MCF 10A (cell line): ENCODE measurements at regions not wholly inside any gene's neighbourhood (a gene's known extent, or its start where the extent isn't known, plus 50 kb on each side); places are given as distances from the start of the nearest gene placed in this dataset.
"Not testable (repeated sequence)": the region's sequence is repeated elsewhere in the genome, so short reads cannot be mapped to it uniquely, and the experiment has no call there.

Experiments
- BruUV-seq: library from RNA; stranded (reverse); fragments of 400-500 nt; replicated peaks from 2 replicates; lab custom pipeline; 2021; lab: Mats Ljungman, UMichigan
- CTCF ChIA-PET: fragments of 300-600 bp; sonication (Branson Sonifier 250); formaldehyde crosslinking; extraction: SDS; loops from one replicate; lab custom pipeline; 2021; ENCODE audit warnings: antibody characterized with exemption, inconsistent platforms; lab: Yijun Ruan, JAX
- POLR2A ChIA-PET: fragments of 300-600, 350-650 bp; sonication (Branson Sonifier 250); formaldehyde crosslinking; extraction: SDS; loops from one replicate; lab custom pipeline; 2020; ENCODE audit warnings: antibody characterized with exemption, inconsistent platforms; lab: Yijun Ruan, JAX
- DNase-seq: peaks from one replicate; pipeline ENCODE4 v3.0.0-alpha.2; 2018; ENCODE audit not compliant: unreplicated experiment
- H3K27ac Mint-ChIP-seq: one replicate; pipeline ENCODE4 v1.8.0; 2022; ENCODE audit warnings: mild to moderate bottlenecking, low read depth, mixed read lengths; ENCODE audit not compliant: unreplicated experiment
- H3K27me3 Mint-ChIP-seq: one replicate; pipeline ENCODE4 v1.8.0; 2022; ENCODE audit warnings: mixed read lengths; ENCODE audit not compliant: insufficient read depth, unreplicated experiment
- H3K36me3 Mint-ChIP-seq: one replicate; pipeline ENCODE4 v1.8.0; 2022; ENCODE audit warnings: mild to moderate bottlenecking, moderate library complexity, mixed read lengths; ENCODE audit not compliant: insufficient read depth, unreplicated experiment
- H3K4me1 Mint-ChIP-seq: one replicate; pipeline ENCODE4 v1.8.0; 2022; ENCODE audit warnings: mixed read lengths; ENCODE audit not compliant: insufficient read depth, unreplicated experiment
- H3K4me3 Mint-ChIP-seq: one replicate; pipeline ENCODE4 v1.8.0; 2022; ENCODE audit warnings: mild to moderate bottlenecking, moderate library complexity, mixed read lengths; ENCODE audit not compliant: unreplicated experiment
- H3K9me3 Mint-ChIP-seq: one replicate; pipeline ENCODE4 v1.8.0; 2022; ENCODE audit warnings: mixed read lengths; ENCODE audit not compliant: unreplicated experiment
- intact Hi-C: fragments of 100-400 bp; cut with micrococcal nuclease; formaldehyde crosslinking; loops from 2 replicates; pipeline ENCODE4 v1.14.1; 2022
- TF ChIP-seq, protein P1 (sequence below): fragments of 200-600 bp; IDR thresholded peaks from one replicate; pipeline ENCODE4 v1.8.0; 2022; ENCODE audit warnings: antibody characterized with exemption, mild to moderate bottlenecking; ENCODE audit not compliant: unreplicated experiment

DNA sequence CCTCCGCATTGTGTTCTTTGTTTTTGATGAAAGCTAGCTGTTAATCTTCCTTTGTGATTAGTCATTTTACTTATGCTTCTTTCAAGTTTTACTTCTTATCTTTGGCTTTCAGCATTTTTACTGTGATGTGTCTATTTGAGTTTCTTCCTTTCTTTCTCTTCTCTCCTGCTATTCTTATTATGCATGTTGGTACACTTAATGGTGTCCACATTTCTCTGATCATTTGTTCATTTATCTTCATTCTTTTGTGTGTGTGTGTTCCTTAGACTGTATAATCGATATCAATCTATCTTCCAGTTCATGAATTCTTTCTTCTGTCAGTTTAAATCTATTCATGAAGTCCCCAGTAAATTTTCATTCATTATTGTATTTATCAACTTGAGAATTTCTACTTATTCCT lies 1650.3 kb downstream of the BRINP3 start:
- no peaks in the 10 kb centered on the region for H3K4me1 Mint-ChIP-seq
- no peaks in the 10 kb centered on the region for H3K9me3 Mint-ChIP-seq
- H3K36me3 Mint-ChIP-seq, result no peaks in the 10 kb centered on the region
- H3K4me3 Mint-ChIP-seq, result no peak overlapping the region
- ChIA-PET CTCF (no interaction called here), POLR2A (no interaction called here)
- no peak overlapping the region for H3K27ac Mint-ChIP-seq
- intact Hi-C loops, result no loop called here
- DNase-seq, result no peak
- H3K27me3 Mint-ChIP-seq, result no peaks in the 10 kb centered on the region
- TF ChIP-seq, protein P1, sequence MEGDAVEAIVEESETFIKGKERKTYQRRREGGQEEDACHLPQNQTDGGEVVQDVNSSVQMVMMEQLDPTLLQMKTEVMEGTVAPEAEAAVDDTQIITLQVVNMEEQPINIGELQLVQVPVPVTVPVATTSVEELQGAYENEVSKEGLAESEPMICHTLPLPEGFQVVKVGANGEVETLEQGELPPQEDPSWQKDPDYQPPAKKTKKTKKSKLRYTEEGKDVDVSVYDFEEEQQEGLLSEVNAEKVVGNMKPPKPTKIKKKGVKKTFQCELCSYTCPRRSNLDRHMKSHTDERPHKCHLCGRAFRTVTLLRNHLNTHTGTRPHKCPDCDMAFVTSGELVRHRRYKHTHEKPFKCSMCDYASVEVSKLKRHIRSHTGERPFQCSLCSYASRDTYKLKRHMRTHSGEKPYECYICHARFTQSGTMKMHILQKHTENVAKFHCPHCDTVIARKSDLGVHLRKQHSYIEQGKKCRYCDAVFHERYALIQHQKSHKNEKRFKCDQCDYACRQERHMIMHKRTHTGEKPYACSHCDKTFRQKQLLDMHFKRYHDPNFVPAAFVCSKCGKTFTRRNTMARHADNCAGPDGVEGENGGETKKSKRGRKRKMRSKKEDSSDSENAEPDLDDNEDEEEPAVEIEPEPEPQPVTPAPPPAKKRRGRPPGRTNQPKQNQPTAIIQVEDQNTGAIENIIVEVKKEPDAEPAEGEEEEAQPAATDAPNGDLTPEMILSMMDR, result no peak
- BruUV-seq, result no TSS peak

DNA sequence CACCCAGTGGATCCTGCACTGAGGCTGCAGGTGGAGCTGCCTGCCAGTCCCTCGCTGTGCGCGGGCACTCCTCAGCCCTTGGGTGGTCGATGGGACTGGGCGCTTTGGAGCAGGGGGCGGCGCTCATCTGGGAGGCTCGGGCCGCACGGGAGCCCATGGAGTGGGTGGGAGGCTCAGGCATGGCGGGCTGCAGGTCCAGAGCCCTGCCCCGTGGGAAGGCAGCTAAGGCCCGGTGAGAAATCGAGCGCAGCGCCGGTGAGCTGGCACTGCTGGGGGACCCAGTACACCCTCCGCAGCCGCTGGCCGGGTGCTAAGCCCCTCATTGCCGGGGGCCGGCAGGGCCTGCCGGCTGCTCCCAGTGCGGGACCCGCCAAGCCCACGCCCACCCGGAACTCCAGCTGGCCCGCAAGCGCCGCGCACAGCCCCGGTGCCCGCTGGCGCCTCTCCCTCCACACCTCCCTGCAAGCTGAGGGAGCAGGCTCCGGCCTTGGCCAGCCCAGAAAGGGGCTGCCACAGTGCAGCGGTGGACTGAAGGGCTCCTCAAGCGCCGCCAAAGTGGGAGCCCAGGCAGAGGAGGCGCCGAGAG lies 1636.5 kb downstream of the BRINP3 start:
- H3K9me3 Mint-ChIP-seq, H3K27me3 Mint-ChIP-seq, BruUV-seq, H3K4me3 Mint-ChIP-seq, H3K36me3 Mint-ChIP-seq, H3K4me1 Mint-ChIP-seq, H3K27ac Mint-ChIP-seq, intact Hi-C loops, DNase-seq: not testable (repeated sequence)
- POLR2A ChIA-PET, result interaction anchor here (0.6 kb wide), 1 partner anchor 542 kb away, joined by 3 read pairs; no protein-coding TSS in a partner anchor
- CTCF ChIA-PET, result interaction anchor here (0.6 to 0.8 kb wide), 2 partner anchors 15 to 67 kb away, joined by 4 to 5 read pairs; no protein-coding TSS in a partner anchor

DNA sequence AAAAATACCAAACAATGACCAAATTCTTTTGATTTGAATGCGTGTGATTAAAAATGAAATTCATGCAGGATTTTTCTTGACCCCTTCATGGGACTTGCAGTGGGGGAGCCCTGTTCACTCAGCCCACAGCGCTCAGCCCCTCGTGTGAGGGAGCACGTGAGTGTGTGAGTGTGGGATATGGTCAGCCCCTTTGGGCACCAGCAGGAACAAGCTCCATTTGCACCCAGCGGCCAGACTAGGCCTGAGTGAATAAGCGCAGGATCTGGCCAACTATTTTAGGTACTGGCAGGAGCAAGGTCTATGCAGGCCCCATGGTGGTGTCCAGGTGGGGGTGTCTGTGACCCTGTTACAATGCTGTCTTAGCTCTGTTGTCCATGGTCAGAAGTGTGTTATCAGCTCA lies 1631.2 kb downstream of the BRINP3 start:
- POLR2A ChIA-PET, result no interaction called here
- intact Hi-C loops, result no loop called here
- Mint-ChIP-seq H3K4me3 (no peak overlapping the region), H3K36me3 (no peaks in the 10 kb centered on the region), H3K4me1 (no peaks in the 10 kb centered on the region), H3K9me3 (peaks cover 8% of the 10 kb centered on the region), H3K27me3 (no peaks in the 10 kb centered on the region), H3K27ac (no peak overlapping the region)
- TF ChIP-seq, protein P1, result no peak
- no TSS peak for BruUV-seq
- CTCF ChIA-PET, result interaction anchor here (0.5 to 1.2 kb wide), 3 partner anchors 24 to 91 kb away, joined by 3 to 4 read pairs (median 3); no protein-coding TSS in a partner anchor
- no peak for DNase-seq

- H3K27ac Mint-ChIP-seq, result no peak overlapping the region
- H3K36me3 Mint-ChIP-seq, result no peaks in the 10 kb centered on the region
- TF ChIP-seq, protein P1, result no peak
- no peaks in the 10 kb centered on the region for H3K4me1 Mint-ChIP-seq
- no peak for DNase-seq
- CTCF ChIA-PET, result interaction anchor here (0.6 kb wide), 1 partner anchor 1350 kb away, joined by 3 read pairs; no protein-coding TSS in a partner anchor
- intact Hi-C loops, result no loop called here
- POLR2A ChIA-PET, result no interaction called here
- no TSS peak for BruUV-seq
- H3K27me3 Mint-ChIP-seq, result no peaks in the 10 kb centered on the region
- no peak overlapping the region for H3K4me3 Mint-ChIP-seq
- peaks cover 16% of the 10 kb centered on the region for H3K9me3 Mint-ChIP-seq
These were observed 1620.1 kb downstream of the BRINP3 start for GRCh38 chr1:188857526-188858087.
